ENCODE measurements at regions not wholly inside any gene's neighbourhood (a gene's known extent, or its start where the extent isn't known, plus 50 kb on each side); places are given as distances from the start of the nearest gene placed in this dataset.

GRCh38 chr2:142467321-142467720, 336.5 kb upstream of the LRP1B start:
- H3K27me3 ChIP-seq (ENCODE audit: insufficient read depth, poor library complexity, severe bottlenecking): no peaks in the 10 kb centered on the region
- no peak for DNase-seq (ENCODE audit: low read depth in 1 of 2, low spot score in 1 of 2)
- no peak overlapping the region for H3K27ac ChIP-seq (replicated peaks)

GRCh38 chr2:142463047-142463446, 332.2 kb upstream of the LRP1B start:
- no peak for TF ChIP-seq CTCF (IDR thresholded peaks at IDR 0.05; ENCODE audit: insufficient read depth, low read length)
- TF ChIP-seq GABPA (IDR thresholded peaks at IDR 0.05; ENCODE audit: low read depth): no peak
- TF ChIP-seq SPI1 (IDR thresholded peaks at IDR 0.05; ENCODE audit: borderline replicate concordance, low read depth): no peak
- TF ChIP-seq POLR2AphosphoS5 (IDR thresholded peaks at IDR 0.05; ENCODE audit: low read depth): no peak
- TF ChIP-seq, protein P1, sequence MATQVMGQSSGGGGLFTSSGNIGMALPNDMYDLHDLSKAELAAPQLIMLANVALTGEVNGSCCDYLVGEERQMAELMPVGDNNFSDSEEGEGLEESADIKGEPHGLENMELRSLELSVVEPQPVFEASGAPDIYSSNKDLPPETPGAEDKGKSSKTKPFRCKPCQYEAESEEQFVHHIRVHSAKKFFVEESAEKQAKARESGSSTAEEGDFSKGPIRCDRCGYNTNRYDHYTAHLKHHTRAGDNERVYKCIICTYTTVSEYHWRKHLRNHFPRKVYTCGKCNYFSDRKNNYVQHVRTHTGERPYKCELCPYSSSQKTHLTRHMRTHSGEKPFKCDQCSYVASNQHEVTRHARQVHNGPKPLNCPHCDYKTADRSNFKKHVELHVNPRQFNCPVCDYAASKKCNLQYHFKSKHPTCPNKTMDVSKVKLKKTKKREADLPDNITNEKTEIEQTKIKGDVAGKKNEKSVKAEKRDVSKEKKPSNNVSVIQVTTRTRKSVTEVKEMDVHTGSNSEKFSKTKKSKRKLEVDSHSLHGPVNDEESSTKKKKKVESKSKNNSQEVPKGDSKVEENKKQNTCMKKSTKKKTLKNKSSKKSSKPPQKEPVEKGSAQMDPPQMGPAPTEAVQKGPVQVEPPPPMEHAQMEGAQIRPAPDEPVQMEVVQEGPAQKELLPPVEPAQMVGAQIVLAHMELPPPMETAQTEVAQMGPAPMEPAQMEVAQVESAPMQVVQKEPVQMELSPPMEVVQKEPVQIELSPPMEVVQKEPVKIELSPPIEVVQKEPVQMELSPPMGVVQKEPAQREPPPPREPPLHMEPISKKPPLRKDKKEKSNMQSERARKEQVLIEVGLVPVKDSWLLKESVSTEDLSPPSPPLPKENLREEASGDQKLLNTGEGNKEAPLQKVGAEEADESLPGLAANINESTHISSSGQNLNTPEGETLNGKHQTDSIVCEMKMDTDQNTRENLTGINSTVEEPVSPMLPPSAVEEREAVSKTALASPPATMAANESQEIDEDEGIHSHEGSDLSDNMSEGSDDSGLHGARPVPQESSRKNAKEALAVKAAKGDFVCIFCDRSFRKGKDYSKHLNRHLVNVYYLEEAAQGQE (IDR thresholded peaks at IDR 0.05; ENCODE audit: insufficient replicate concordance, low read depth): no peak
- no peak for DNase-seq (ENCODE audit: low read depth in 1 of 2, low spot score in 1 of 2)
- no peak overlapping the region for H3K4me3 ChIP-seq (replicated peaks; ENCODE audit: insufficient read depth, low read length)
- no peak overlapping the region for H3K27ac ChIP-seq (replicated peaks)
- H3K27me3 ChIP-seq (ENCODE audit: insufficient read depth, poor library complexity, severe bottlenecking): no peaks in the 10 kb centered on the region

More at GRCh38 chr2:142467321-142467720, 336.5 kb upstream of the LRP1B start:
- H3K4me3 ChIP-seq (replicated peaks; ENCODE audit: insufficient read depth, low read length): no peak overlapping the region
- TF ChIP-seq GABPA (IDR thresholded peaks at IDR 0.05; ENCODE audit: low read depth) (no peak), SPI1 (IDR thresholded peaks at IDR 0.05; ENCODE audit: borderline replicate concordance, low read depth) (no peak), CTCF (IDR thresholded peaks at IDR 0.05; ENCODE audit: insufficient read depth, low read length) (no peak)

DNA sequence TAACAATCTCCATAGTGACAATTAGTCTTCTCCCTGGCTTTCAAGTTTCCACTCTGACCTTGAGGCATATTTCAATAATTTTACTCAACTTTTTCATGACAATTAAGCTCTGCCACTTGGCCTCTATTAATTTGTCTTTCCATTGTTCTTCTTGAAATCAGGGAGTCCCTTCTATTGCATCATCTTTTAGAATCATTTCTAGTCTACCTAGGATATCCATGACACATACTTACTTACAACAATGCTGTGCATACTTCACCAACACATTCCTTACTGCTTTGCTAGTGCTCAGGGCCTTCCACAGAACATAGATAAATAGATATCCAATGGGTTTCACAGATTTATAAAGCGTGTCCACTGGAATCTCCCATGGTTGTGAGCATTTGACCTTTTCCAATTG, 331.5 kb upstream of the LRP1B start:
- H3K27me3 ChIP-seq (ENCODE audit: insufficient read depth, poor library complexity, severe bottlenecking): no peaks in the 10 kb centered on the region
- no peak overlapping the region for H3K27ac ChIP-seq (replicated peaks)
- DNase-seq (ENCODE audit: low read depth in 1 of 2, low spot score in 1 of 2): no peak
- TF ChIP-seq, protein P1 (IDR thresholded peaks at IDR 0.05; ENCODE audit: insufficient replicate concordance, low read depth): no peak
- TF ChIP-seq CTCF (IDR thresholded peaks at IDR 0.05; ENCODE audit: insufficient read depth, low read length): no peak
- no peak for TF ChIP-seq SPI1 (IDR thresholded peaks at IDR 0.05; ENCODE audit: borderline replicate concordance, low read depth)
- no peak for TF ChIP-seq GABPA (IDR thresholded peaks at IDR 0.05; ENCODE audit: low read depth)
- no peak for TF ChIP-seq POLR2AphosphoS5 (IDR thresholded peaks at IDR 0.05; ENCODE audit: low read depth)
- no peak overlapping the region for H3K4me3 ChIP-seq (replicated peaks; ENCODE audit: insufficient read depth, low read length)

- TF ChIP-seq GABPA (IDR thresholded peaks at IDR 0.05; ENCODE audit: low read depth) (no peak), POLR2AphosphoS5 (IDR thresholded peaks at IDR 0.05; ENCODE audit: low read depth) (no peak), CTCF (IDR thresholded peaks at IDR 0.05; ENCODE audit: insufficient read depth, low read length) (no peak), SPI1 (IDR thresholded peaks at IDR 0.05; ENCODE audit: borderline replicate concordance, low read depth) (no peak)
- TF ChIP-seq, protein P1 (IDR thresholded peaks at IDR 0.05; ENCODE audit: insufficient replicate concordance, low read depth): no peak
- no peak for DNase-seq (ENCODE audit: low read depth in 1 of 2, low spot score in 1 of 2)
- H3K27ac ChIP-seq (replicated peaks): no peak overlapping the region
- H3K4me3 ChIP-seq (replicated peaks; ENCODE audit: insufficient read depth, low read length): no peak overlapping the region
- no peaks in the 10 kb centered on the region for H3K27me3 ChIP-seq (ENCODE audit: insufficient read depth, poor library complexity, severe bottlenecking)
Measured at GRCh38 chr2:142445551-142446072, 314.8 kb upstream of the LRP1B start.

Measured in HL-60 (cell line).